Trophoblast cell (in vitro differentiated cells and primary cell): ENCODE measurements at regions not wholly inside any gene's neighbourhood (a gene's known extent, or its start where the extent isn't known, plus 50 kb on each side); places are given as distances from the start of the nearest gene placed in this dataset.

Experiments used
- DNase-seq, 2 donors: peaks; one replicate each; pipeline ENCODE4 v3.0.0-alpha.2; 2016
- H2AFZ ChIP-seq: 2 replicates; pipeline ENCODE4 v1.6.1; 2013; ENCODE audit warnings: low read length, moderate library complexity, mild to moderate bottlenecking; ENCODE audit not compliant: insufficient read depth, poor library complexity
- H2AK5ac ChIP-seq: 2 replicates; pipeline ENCODE4 v1.6.1; 2013; ENCODE audit warnings: mild to moderate bottlenecking, low read length
- H2BK120ac ChIP-seq: 2 replicates; pipeline ENCODE4 v1.6.1; 2013; ENCODE audit warnings: low read length, mild to moderate bottlenecking, moderate library complexity; ENCODE audit not compliant: insufficient read depth, poor library complexity
- H2BK12ac ChIP-seq: 2 replicates; pipeline ENCODE4 v1.6.1; 2013; ENCODE audit warnings: mild to moderate bottlenecking, low read length, moderate library complexity
- H2BK5ac ChIP-seq: 2 replicates; pipeline ENCODE4 v1.6.1; 2013; ENCODE audit warnings: low read length, low read depth, moderate library complexity, mild to moderate bottlenecking; ENCODE audit not compliant: poor library complexity
- H3K14ac ChIP-seq: 2 replicates; pipeline ENCODE4 v1.6.1; 2013; ENCODE audit warnings: mild to moderate bottlenecking, low read length
- H3K18ac ChIP-seq: 2 replicates; pipeline ENCODE4 v1.6.1; 2013; ENCODE audit warnings: mild to moderate bottlenecking, low read length
- H3K23ac ChIP-seq: 2 replicates; pipeline ENCODE4 v1.6.1; 2013; ENCODE audit warnings: low read length
- H3K27ac ChIP-seq: 2 replicates; pipeline ENCODE4 v1.5.1; 2013; ENCODE audit warnings: low read depth, mild to moderate bottlenecking, inconsistent platforms, low read length, moderate library complexity
- H3K27me3 ChIP-seq: 2 replicates; pipeline ENCODE4 v1.6.1; 2013; ENCODE audit warnings: inconsistent platforms, mild to moderate bottlenecking, low read length, moderate library complexity; ENCODE audit not compliant: insufficient read depth
- H3K36me3 ChIP-seq, 2 experiments: 1 replicate in 1 of 2; 2 replicates in 1 of 2; pipeline ENCODE4 v1.6.1; 2013; ENCODE audit warnings: low read length in 2 of 2, mild to moderate bottlenecking in 2 of 2, moderate library complexity in 1 of 2; ENCODE audit not compliant: insufficient read depth in 2 of 2, control insufficient read depth in 1 of 2
- H3K4ac ChIP-seq: 2 replicates; pipeline ENCODE4 v1.6.1; 2013; ENCODE audit warnings: low read depth, mild to moderate bottlenecking, low read length, moderate library complexity
- H3K4me1 ChIP-seq, 2 experiments: 1 replicate in 1 of 2; 2 replicates in 1 of 2; pipeline ENCODE4 v1.6.1; 2013; ENCODE audit warnings: low read length in 2 of 2, mild to moderate bottlenecking in 2 of 2, moderate library complexity in 1 of 2; ENCODE audit not compliant: insufficient read depth in 2 of 2, control insufficient read depth in 1 of 2
- H3K4me2 ChIP-seq: 2 replicates; pipeline ENCODE4 v1.6.1; 2013; ENCODE audit warnings: inconsistent platforms, mild to moderate bottlenecking, low read length, moderate library complexity
- H3K4me3 ChIP-seq: 2 replicates; pipeline ENCODE4 v1.5.1; 2013; ENCODE audit warnings: mild to moderate bottlenecking, low read depth, low read length, inconsistent platforms
- H3K79me1 ChIP-seq: one replicate; pipeline ENCODE4 v1.6.1; 2013; ENCODE audit warnings: low read length
- H3K79me2 ChIP-seq: 2 replicates; pipeline ENCODE4 v1.6.1; 2013; ENCODE audit warnings: low read length, mild to moderate bottlenecking; ENCODE audit not compliant: control insufficient read depth, insufficient read depth, poor library complexity
- H3K9ac ChIP-seq: 2 replicates; pipeline ENCODE4 v1.6.1; 2013; ENCODE audit warnings: mild to moderate bottlenecking, low read length
- H3K9me3 ChIP-seq: 2 replicates; pipeline ENCODE4 v1.6.1; 2013; ENCODE audit warnings: low read depth, mild to moderate bottlenecking, control low read depth, inconsistent platforms, low read length; ENCODE audit not compliant: insufficient read depth
- H4K12ac ChIP-seq: 2 replicates; pipeline ENCODE4 v1.6.1; 2013; ENCODE audit warnings: low read depth, mild to moderate bottlenecking, low read length, moderate library complexity
- H4K8ac ChIP-seq: 2 replicates; pipeline ENCODE4 v1.6.1; 2013; ENCODE audit warnings: low read depth, mild to moderate bottlenecking, low read length, moderate library complexity
- H4K91ac ChIP-seq: one replicate; pipeline ENCODE4 v1.6.1; 2013; ENCODE audit warnings: low read depth, mild to moderate bottlenecking, low read length, moderate library complexity
- WGBS: extraction: QIAGEN DNeasy Blood & Tissue Kit; methylation state at CpG from one replicate; pipeline ENCODE4 v1.1.7; 2013; ENCODE audit warnings: missing lambda C conversion rate; ENCODE audit not compliant: insufficient read length, insufficient coverage; ENCODE audit errors: extremely low coverage; 5-methylcytosine and 5-hydroxymethylcytosine counted together

DNA sequence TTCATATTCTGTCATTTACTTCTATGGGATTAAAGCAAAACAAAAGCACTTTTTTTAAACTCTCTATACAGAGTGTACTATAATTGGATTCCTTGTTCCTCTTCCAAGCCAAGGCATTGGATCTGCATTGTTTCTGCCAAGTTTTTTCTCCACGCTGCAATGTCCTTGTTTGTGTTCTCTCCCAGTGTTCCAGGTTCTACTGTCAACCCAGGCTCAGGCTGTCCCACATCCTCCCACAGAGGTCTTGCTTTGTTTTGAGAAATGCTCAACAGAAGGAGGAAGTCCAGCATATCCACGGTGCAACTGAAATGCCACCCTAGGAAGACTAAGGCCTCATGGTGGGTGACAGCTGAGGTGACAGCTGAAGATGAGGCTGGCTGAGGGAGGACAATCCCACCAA is 287.1 kb upstream of the PRDM1 start:
- Histone ChIP-seq H4K12ac (no peak overlapping the region), H3K4me1 (no peaks in the 10 kb centered on the region), H2BK120ac (no peak overlapping the region), H3K79me2 (no peaks in the 10 kb centered on the region), H3K18ac (no peak overlapping the region), H3K27ac (no peak overlapping the region), H3K23ac (no peak overlapping the region), H3K4me3 (no peak overlapping the region), H2BK5ac (no peak overlapping the region), H3K14ac (no peak overlapping the region), H3K36me3 (no peaks in the 10 kb centered on the region), H2BK12ac (no peak overlapping the region), H3K4me2 (no peak overlapping the region), H3K27me3 (no peaks in the 10 kb centered on the region), H2AK5ac (no peak overlapping the region), H3K79me1 (no peaks in the 10 kb centered on the region), H3K9me3 (no peaks in the 10 kb centered on the region), H4K91ac (no peak overlapping the region), H3K9ac (no peak overlapping the region), H3K4ac (no peak overlapping the region), H4K8ac (no peak overlapping the region), H2AFZ (no peak overlapping the region)
- no peak for DNase-seq
- WGBS, result no CpG with 5 or more reads among the region's 2 CpGs

- Histone ChIP-seq H3K27ac (no peak overlapping the region), H4K12ac (no peak overlapping the region), H4K8ac (no peak overlapping the region), H3K79me2 (no peaks in the 10 kb centered on the region), H3K36me3 (no peaks in the 10 kb centered on the region), H4K91ac (no peak overlapping the region), H3K9me3 (no peaks in the 10 kb centered on the region), H2AFZ (no peak overlapping the region), H2AK5ac (no peak overlapping the region), H2BK120ac (no peak overlapping the region), H3K79me1 (no peaks in the 10 kb centered on the region), H3K9ac (no peak overlapping the region), H3K23ac (no peak overlapping the region), H3K4me1 (no peaks in the 10 kb centered on the region), H3K18ac (no peak overlapping the region), H3K4me2 (no peak overlapping the region), H2BK5ac (no peak overlapping the region), H2BK12ac (no peak overlapping the region), H3K4ac (no peak overlapping the region), H3K27me3 (no peaks in the 10 kb centered on the region), H3K14ac (no peak overlapping the region), H3K4me3 (no peak overlapping the region)
- WGBS, result no CpG with 5 or more reads among the region's 4 CpGs
- DNase-seq, result peak in 1 of 2 donors; percentile 39
Measured at GRCh38 chr6:105797983-105798453, 288.1 kb upstream of the PRDM1 start.

- H4K91ac ChIP-seq, result no peak overlapping the region
- no peak overlapping the region for H3K18ac ChIP-seq
- no peak overlapping the region for H3K27ac ChIP-seq
- no peak overlapping the region for H2AK5ac ChIP-seq
- H2BK12ac ChIP-seq, result no peak overlapping the region
- H3K79me1 ChIP-seq, result no peaks in the 10 kb centered on the region
- H3K4ac ChIP-seq, result no peak overlapping the region
- H3K4me2 ChIP-seq, result no peak overlapping the region
- H3K9ac ChIP-seq, result no peak overlapping the region
- DNase-seq, result no peak
- H2BK120ac ChIP-seq, result no peak overlapping the region
- H3K23ac ChIP-seq, result no peak overlapping the region
- no peaks in the 10 kb centered on the region for H3K79me2 ChIP-seq
- no peak overlapping the region for H3K4me3 ChIP-seq
- no peaks in the 10 kb centered on the region for H3K9me3 ChIP-seq
- H3K27me3 ChIP-seq, result no peaks in the 10 kb centered on the region
- H4K12ac ChIP-seq, result no peak overlapping the region
- H2BK5ac ChIP-seq, result no peak overlapping the region
- H3K36me3 ChIP-seq, result no peaks in the 10 kb centered on the region
- no peak overlapping the region for H3K14ac ChIP-seq
- H3K4me1 ChIP-seq, result no peaks in the 10 kb centered on the region
- H4K8ac ChIP-seq, result no peak overlapping the region
- H2AFZ ChIP-seq, result no peak overlapping the region
- no CpG with 5 or more reads among the region's 4 CpGs for WGBS
Measured at GRCh38 chr6:105797286-105797979, 288.7 kb upstream of the PRDM1 start.

GRCh38 chr6:105795913-105796517 is 290.1 kb upstream of the PRDM1 start:
- H3K23ac ChIP-seq, result no peak overlapping the region
- H2BK12ac ChIP-seq, result no peak overlapping the region
- no peak overlapping the region for H2AK5ac ChIP-seq
- H3K27ac ChIP-seq, result no peak overlapping the region
- H3K4ac ChIP-seq, result no peak overlapping the region
- DNase-seq, result peak; percentile 43 to 71
- H3K4me2 ChIP-seq, result no peak overlapping the region
- no peak overlapping the region for H2AFZ ChIP-seq
- H3K36me3 ChIP-seq, result no peaks in the 10 kb centered on the region
- no peaks in the 10 kb centered on the region for H3K79me2 ChIP-seq
- H3K79me1 ChIP-seq, result no peaks in the 10 kb centered on the region
- no peak overlapping the region for H3K14ac ChIP-seq
- no CpG with 5 or more reads among the region's 9 CpGs for WGBS
- no peak overlapping the region for H3K4me3 ChIP-seq
- no peak overlapping the region for H2BK120ac ChIP-seq
- no peaks in the 10 kb centered on the region for H3K9me3 ChIP-seq
- H3K4me1 ChIP-seq, result no peaks in the 10 kb centered on the region
- H3K9ac ChIP-seq, result no peak overlapping the region
- no peak overlapping the region for H4K12ac ChIP-seq
- H3K18ac ChIP-seq, result no peak overlapping the region
- no peak overlapping the region for H4K91ac ChIP-seq
- H4K8ac ChIP-seq, result no peak overlapping the region
- no peak overlapping the region for H2BK5ac ChIP-seq
- no peaks in the 10 kb centered on the region for H3K27me3 ChIP-seq
